Mesendoderm (in vitro differentiated cells): ENCODE measurements at regions not wholly inside any gene's neighbourhood (a gene's known extent, or its start where the extent isn't known, plus 50 kb on each side); places are given as distances from the start of the nearest gene placed in this dataset.
A peak's percentile ranks its signal among the peaks of the same experiment; 100 is the strongest.

Experiments
- DNase-seq: peaks from one replicate; pipeline ENCODE4 v3.0.0; 2013
- H2AK5ac ChIP-seq: 2 replicates; pipeline ENCODE4 v1.6.1; 2013; ENCODE audit warnings: low read length, inconsistent platforms
- H2BK120ac ChIP-seq: 2 replicates; pipeline ENCODE4 v1.6.1; 2013; ENCODE audit warnings: low read depth, mild to moderate bottlenecking, low read length, moderate library complexity, mixed read lengths
- H2BK15ac ChIP-seq: replicated peaks from 2 replicates; pipeline ENCODE4 v1.6.1; 2013; ENCODE audit warnings: low read depth, mild to moderate bottlenecking, moderate library complexity
- H2BK5ac ChIP-seq: 2 replicates; pipeline ENCODE4 v1.6.1; 2013; ENCODE audit warnings: low read length, inconsistent platforms
- H3K18ac ChIP-seq: 2 replicates; pipeline ENCODE4 v1.6.1; 2013; ENCODE audit warnings: mild to moderate bottlenecking, low read length, mixed read lengths
- H3K23ac ChIP-seq: one replicate; pipeline ENCODE4 v1.6.1; 2013; ENCODE audit warnings: low read length
- H3K27ac ChIP-seq: 2 replicates; pipeline ENCODE4 v1.5.1; 2013; ENCODE audit warnings: low read depth, mild to moderate bottlenecking, inconsistent platforms, low read length, moderate library complexity
- H3K27me3 ChIP-seq: 2 replicates; pipeline ENCODE4 v1.6.1; 2013; ENCODE audit warnings: low read length, control low read depth, mild to moderate bottlenecking, inconsistent platforms; ENCODE audit not compliant: insufficient read depth, poor library complexity
- H3K36me3 ChIP-seq: 2 replicates; pipeline ENCODE4 v1.6.1; 2013; ENCODE audit warnings: low read length, inconsistent platforms; ENCODE audit not compliant: control insufficient read depth, insufficient read depth
- H3K4ac ChIP-seq: one replicate; pipeline ENCODE4 v1.6.1; 2013; ENCODE audit warnings: low read depth, mild to moderate bottlenecking, low read length, moderate library complexity
- H3K4me1 ChIP-seq: 2 replicates; pipeline ENCODE4 v1.6.1; 2013; ENCODE audit warnings: low read depth, low read length, inconsistent platforms; ENCODE audit not compliant: control insufficient read depth
- H3K4me2 ChIP-seq: 2 replicates; pipeline ENCODE4 v1.6.1; 2013; ENCODE audit warnings: low read length
- H3K4me3 ChIP-seq: 2 replicates; pipeline ENCODE4 v1.5.1; 2013; ENCODE audit warnings: mild to moderate bottlenecking, low read length
- H3K56ac ChIP-seq: one replicate; pipeline ENCODE4 v1.6.1; 2013; ENCODE audit warnings: low read length
- H3K79me1 ChIP-seq: 2 replicates; pipeline ENCODE4 v1.6.1; 2013; ENCODE audit warnings: low read length, inconsistent platforms
- H3K79me2 ChIP-seq: 2 replicates; pipeline ENCODE4 v1.6.1; 2013; ENCODE audit warnings: mild to moderate bottlenecking, low read length; ENCODE audit not compliant: control insufficient read depth, insufficient read depth
- H3K9ac ChIP-seq: 2 replicates; pipeline ENCODE4 v1.6.1; 2013; ENCODE audit warnings: low read length, inconsistent platforms
- H4K5ac ChIP-seq: one replicate; pipeline ENCODE4 v1.6.1; 2013; ENCODE audit warnings: low read length
- H4K8ac ChIP-seq: one replicate; pipeline ENCODE4 v1.6.1; 2013; ENCODE audit warnings: low read depth, mild to moderate bottlenecking, control low read depth, low read length, moderate library complexity
- WGBS: extraction: QIAGEN DNeasy Blood & Tissue Kit; methylation state at CpG from one replicate; pipeline ENCODE4 v1.1.7; 2013; ENCODE audit warnings: low lambda C conversion rate, missing lambda C conversion rate; ENCODE audit not compliant: insufficient coverage; ENCODE audit errors: extremely low coverage; 5-methylcytosine and 5-hydroxymethylcytosine counted together

- Histone ChIP-seq H2BK5ac (no peak overlapping the region), H4K8ac (no peak overlapping the region), H2BK120ac (no peak overlapping the region), H3K79me1 (no peaks in the 10 kb centered on the region), H3K9ac (no peak overlapping the region), H3K56ac (no peak overlapping the region), H3K4me1 (no peaks in the 10 kb centered on the region), H4K5ac (no peak overlapping the region), H3K27me3 (no peaks in the 10 kb centered on the region), H3K79me2 (no peaks in the 10 kb centered on the region), H3K4ac (no peak overlapping the region), H3K23ac (no peak overlapping the region), H3K18ac (no peak overlapping the region), H2BK15ac (no peak overlapping the region), H3K4me3 (no peak overlapping the region), H3K4me2 (no peak overlapping the region), H3K27ac (no peak overlapping the region), H3K36me3 (no peaks in the 10 kb centered on the region), H2AK5ac (no peak overlapping the region)
- no CpG with 5 or more reads among the region's 7 CpGs for WGBS
- no peak for DNase-seq
Observed at GRCh38 chr19:56960959-56961543, 120.5 kb upstream of the PEG3 start.

- no peaks in the 10 kb centered on the region for H3K27me3 ChIP-seq
- no peak overlapping the region for H3K56ac ChIP-seq
- no peak overlapping the region for H2BK120ac ChIP-seq
- no peak overlapping the region for H3K4ac ChIP-seq
- no peaks in the 10 kb centered on the region for H3K79me2 ChIP-seq
- no peak overlapping the region for H3K23ac ChIP-seq
- H3K9ac ChIP-seq: no peak overlapping the region
- no peak overlapping the region for H4K8ac ChIP-seq
- H3K4me2 ChIP-seq: no peak overlapping the region
- H3K4me3 ChIP-seq: no peak overlapping the region
- no peaks in the 10 kb centered on the region for H3K36me3 ChIP-seq
- H2AK5ac ChIP-seq: no peak overlapping the region
- WGBS: no CpG with 5 or more reads among the region's 8 CpGs
- no peak overlapping the region for H2BK15ac ChIP-seq
- no peak overlapping the region for H3K18ac ChIP-seq
- H3K79me1 ChIP-seq: no peaks in the 10 kb centered on the region
- no peak overlapping the region for H4K5ac ChIP-seq
- no peak overlapping the region for H3K27ac ChIP-seq
- no peak for DNase-seq
- no peak overlapping the region for H2BK5ac ChIP-seq
- H3K4me1 ChIP-seq: no peaks in the 10 kb centered on the region
Observed at GRCh38 chr19:56964410-56964920, 123.9 kb upstream of the PEG3 start.

GRCh38 chr19:56966225-56966696 is 125.7 kb upstream of the PEG3 start:
- Histone ChIP-seq H3K27ac (no peak overlapping the region), H3K4me2 (no peak overlapping the region), H2BK5ac (no peak overlapping the region), H3K4me3 (no peak overlapping the region), H3K4ac (no peak overlapping the region), H3K79me1 (no peaks in the 10 kb centered on the region), H3K23ac (no peak overlapping the region), H3K36me3 (no peaks in the 10 kb centered on the region), H4K5ac (no peak overlapping the region), H3K79me2 (no peaks in the 10 kb centered on the region), H3K9ac (no peak overlapping the region), H3K18ac (no peak overlapping the region), H2BK15ac (no peak overlapping the region), H3K56ac (no peak overlapping the region), H2AK5ac (no peak overlapping the region), H2BK120ac (no peak overlapping the region), H3K27me3 (no peaks in the 10 kb centered on the region), H4K8ac (no peak overlapping the region), H3K4me1 (no peaks in the 10 kb centered on the region)
- no CpG with 5 or more reads among the region's 17 CpGs for WGBS
- DNase-seq: peak; percentile 36

GRCh38 chr19:56966697-56967299 is 126.3 kb upstream of the PEG3 start:
- Histone ChIP-seq H3K4ac (no peak overlapping the region), H3K4me2 (no peak overlapping the region), H3K4me1 (no peaks in the 10 kb centered on the region), H3K79me2 (no peaks in the 10 kb centered on the region), H4K5ac (no peak overlapping the region), H2BK120ac (no peak overlapping the region), H3K4me3 (no peak overlapping the region), H3K9ac (no peak overlapping the region), H2BK15ac (no peak overlapping the region), H3K56ac (no peak overlapping the region), H2AK5ac (no peak overlapping the region), H2BK5ac (no peak overlapping the region), H3K36me3 (no peaks in the 10 kb centered on the region), H3K23ac (no peak overlapping the region), H3K27ac (no peak overlapping the region), H3K18ac (no peak overlapping the region), H3K27me3 (no peaks in the 10 kb centered on the region), H4K8ac (no peak overlapping the region), H3K79me1 (no peaks in the 10 kb centered on the region)
- no CpG with 5 or more reads among the region's 13 CpGs for WGBS
- DNase-seq: no peak

- Histone ChIP-seq H3K4me3 (no peak overlapping the region), H3K56ac (no peak overlapping the region), H3K18ac (no peak overlapping the region), H3K23ac (no peak overlapping the region), H3K27ac (no peak overlapping the region), H2BK120ac (no peak overlapping the region), H3K4ac (no peak overlapping the region), H3K79me1 (no peaks in the 10 kb centered on the region), H3K4me2 (no peak overlapping the region), H4K5ac (no peak overlapping the region), H2BK5ac (no peak overlapping the region), H3K27me3 (no peaks in the 10 kb centered on the region), H2BK15ac (no peak overlapping the region), H4K8ac (no peak overlapping the region), H3K36me3 (no peaks in the 10 kb centered on the region), H3K9ac (no peak overlapping the region), H2AK5ac (no peak overlapping the region), H3K4me1 (no peaks in the 10 kb centered on the region), H3K79me2 (no peaks in the 10 kb centered on the region)
- DNase-seq: no peak
- WGBS: no CpG with 5 or more reads among the region's 2 CpGs
Observed at GRCh38 chr19:56969156-56969555, 128.6 kb upstream of the PEG3 start.
